Gastroesophageal sphincter (tissue), 4 donors: ENCODE measurements at regions not wholly inside any gene's neighbourhood (a gene's known extent, or its start where the extent isn't known, plus 50 kb on each side); places are given as distances from the start of the nearest gene placed in this dataset.

ENCODE experiments used
- ATAC-seq: fragments of 150-250 bp; one replicate; pipeline ENCODE4 v1.9.1; 2016; ENCODE audit warnings: mild to moderate bottlenecking, moderate library complexity
- H3K27ac ChIP-seq, 4 donors: fragments of 200-600 bp; sonication (generic) in 3 of 4; 1 replicate in 3 of 4; 2 replicates in 1 of 4; pipeline ENCODE4 v1.5.1; 2016 to 2019
- H3K27me3 ChIP-seq: fragments of 200-600 bp; sonication (generic); one replicate; pipeline ENCODE4 v1.5.1; 2019
- H3K36me3 ChIP-seq, 2 donors: fragments of 200-600 bp; sonication (generic); one replicate each; pipeline ENCODE4 v1.5.1; 2019; ENCODE audit warnings: control low read depth in 1 of 2
- H3K4me1 ChIP-seq, 3 donors: fragments of 200-600 bp; sonication (generic); 1 replicate in 2 of 3; 2 replicates in 1 of 3; pipeline ENCODE4 v1.5.1; 2016 to 2019; ENCODE audit warnings: control low read depth in 2 of 3
- H3K4me3 ChIP-seq, 2 donors: fragments of 200-600 bp; sonication (generic); one replicate each; pipeline ENCODE4 v1.5.1; 2019; ENCODE audit warnings: mild to moderate bottlenecking in 1 of 2, moderate library complexity in 1 of 2
- H3K9me3 ChIP-seq, 3 donors: fragments of 200-600 bp; sonication (generic); one replicate each; pipeline ENCODE4 v1.5.1; 2017 to 2019; ENCODE audit warnings: control low read depth in 2 of 3
- EP300 ChIP-seq: sonication (generic); formaldehyde crosslinking; IDR thresholded peaks from one replicate; pipeline ENCODE4 v1.6.1; 2017; ENCODE audit warnings: antibody characterized with exemption, mild to moderate bottlenecking
- POLR2A ChIP-seq, 2 donors: fragments of 450-650 bp; IDR thresholded peaks; one replicate each; pipeline ENCODE4 v1.6.1; 2017; ENCODE audit warnings: antibody characterized with exemption in 2 of 2, mild to moderate bottlenecking in 2 of 2, moderate library complexity in 1 of 2
- POLR2AphosphoS5 ChIP-seq: sonication (generic); formaldehyde crosslinking; IDR thresholded peaks from one replicate; pipeline ENCODE4 v1.6.1; 2017; ENCODE audit warnings: antibody characterized with exemption
- whole genome bisulfite sequencing, 2 donors: methylation state at CpG; one replicate each; pipeline ENCODE4 v1.1.5; 2018; ENCODE audit warnings: low coverage in 1 of 2; 5-methylcytosine and 5-hydroxymethylcytosine counted together
- TF ChIP-seq, protein P1 (sequence below), 4 experiments: fragments of 200-600 bp in 2 of 4; fragments of 450-650 bp in 2 of 4; sonication (generic) in 1 of 4; IDR thresholded peaks; one replicate each; pipeline ENCODE4 v1.5.1; 2017 to 2019; ENCODE audit warnings: antibody characterized with exemption in 4 of 4, mild to moderate bottlenecking in 2 of 4, moderate library complexity in 2 of 4

DNA sequence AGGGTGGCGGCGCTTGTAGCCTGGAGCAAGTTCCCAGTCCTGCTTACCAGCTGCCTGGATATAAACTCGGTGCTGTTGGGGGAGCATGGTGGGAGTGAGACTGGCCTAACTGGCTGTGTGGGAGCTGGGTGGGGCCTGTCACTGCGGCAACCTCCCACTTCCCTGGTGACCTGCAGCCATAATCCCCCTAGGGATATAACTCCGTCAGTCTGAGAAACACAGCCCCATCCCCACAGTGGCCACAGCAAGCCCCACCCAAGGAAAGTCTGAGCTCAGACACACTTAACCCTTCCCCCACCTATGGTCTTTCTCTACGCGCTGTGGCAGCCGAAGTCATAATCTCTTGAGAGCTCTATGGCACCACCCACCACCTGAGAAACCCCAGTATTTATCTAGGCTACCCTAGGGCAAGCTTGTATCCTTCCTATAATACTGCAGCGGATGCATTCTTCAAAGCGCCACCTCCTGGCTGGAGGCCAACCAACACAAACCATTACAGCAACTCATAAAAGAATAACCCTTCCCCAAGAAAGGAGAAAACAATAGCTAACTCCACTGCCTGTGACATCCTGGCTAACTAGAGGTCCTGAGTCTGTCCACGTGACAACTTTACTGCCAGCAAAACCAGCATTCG, 57.4 kb downstream of the ZNF648 start:
- H3K36me3 ChIP-seq: no peaks in the 10 kb centered on the region
- ATAC-seq: peak; percentile 57
- H3K4me1 ChIP-seq: no peaks in the 10 kb centered on the region
- H3K27ac ChIP-seq: no peak overlapping the region
- WGBS, 2 donors: 87 to 88% methylated on average over 5 to 9 of the region's 12 CpGs
- TF ChIP-seq EP300 (no peak), POLR2A (IDR thresholded peaks at IDR 0.05) (no peak), POLR2AphosphoS5 (no peak)
- TF ChIP-seq, protein P1, sequence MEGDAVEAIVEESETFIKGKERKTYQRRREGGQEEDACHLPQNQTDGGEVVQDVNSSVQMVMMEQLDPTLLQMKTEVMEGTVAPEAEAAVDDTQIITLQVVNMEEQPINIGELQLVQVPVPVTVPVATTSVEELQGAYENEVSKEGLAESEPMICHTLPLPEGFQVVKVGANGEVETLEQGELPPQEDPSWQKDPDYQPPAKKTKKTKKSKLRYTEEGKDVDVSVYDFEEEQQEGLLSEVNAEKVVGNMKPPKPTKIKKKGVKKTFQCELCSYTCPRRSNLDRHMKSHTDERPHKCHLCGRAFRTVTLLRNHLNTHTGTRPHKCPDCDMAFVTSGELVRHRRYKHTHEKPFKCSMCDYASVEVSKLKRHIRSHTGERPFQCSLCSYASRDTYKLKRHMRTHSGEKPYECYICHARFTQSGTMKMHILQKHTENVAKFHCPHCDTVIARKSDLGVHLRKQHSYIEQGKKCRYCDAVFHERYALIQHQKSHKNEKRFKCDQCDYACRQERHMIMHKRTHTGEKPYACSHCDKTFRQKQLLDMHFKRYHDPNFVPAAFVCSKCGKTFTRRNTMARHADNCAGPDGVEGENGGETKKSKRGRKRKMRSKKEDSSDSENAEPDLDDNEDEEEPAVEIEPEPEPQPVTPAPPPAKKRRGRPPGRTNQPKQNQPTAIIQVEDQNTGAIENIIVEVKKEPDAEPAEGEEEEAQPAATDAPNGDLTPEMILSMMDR (IDR thresholded peaks at IDR 0.05): no peak
- H3K9me3 ChIP-seq: peaks cover 0 to 9% (median 0%) of the 10 kb centered on the region in 3 donors
- H3K27me3 ChIP-seq: no peaks in the 10 kb centered on the region
- no peak overlapping the region for H3K4me3 ChIP-seq

DNA sequence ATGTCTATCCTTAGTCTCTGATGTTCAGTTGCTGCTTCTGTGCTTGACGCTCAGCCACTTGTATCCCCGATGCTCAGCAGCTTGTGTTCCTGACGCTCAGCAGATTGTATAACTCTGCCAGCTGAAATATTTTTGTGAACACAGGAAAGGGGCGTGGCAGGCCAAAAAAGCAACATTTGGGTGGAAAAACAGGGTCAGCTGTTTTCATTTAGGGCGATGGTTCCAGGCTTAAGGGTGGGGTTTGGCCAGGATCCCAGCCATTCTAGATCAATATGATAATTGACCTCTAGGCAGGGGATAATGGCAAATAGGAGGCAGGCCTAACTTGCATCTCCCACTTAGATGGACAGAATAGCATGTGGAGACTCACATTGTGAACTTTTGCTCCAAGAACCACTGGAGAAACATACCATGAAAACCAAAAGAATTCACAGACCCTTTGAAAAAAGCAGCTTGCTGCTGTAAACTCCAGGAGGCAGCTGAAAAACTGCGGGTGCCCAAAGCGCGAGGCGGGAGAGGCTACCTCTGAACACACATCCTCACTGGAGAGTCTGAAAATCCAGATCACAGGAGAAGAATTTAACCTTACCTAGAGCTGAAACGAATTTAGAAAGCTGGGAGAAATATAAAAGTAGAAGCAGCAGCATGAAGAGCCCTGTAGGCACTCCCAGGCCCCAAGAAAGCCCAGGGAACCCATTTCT, 58.3 kb downstream of the ZNF648 start:
- H3K4me1 ChIP-seq: no peaks in the 10 kb centered on the region
- H3K4me3 ChIP-seq: no peak overlapping the region
- 49 to 56% methylated on average over 9 to 10 of the region's 10 CpGs for WGBS, 2 donors
- H3K36me3 ChIP-seq: no peaks in the 10 kb centered on the region
- peaks cover 0 to 9% (median 0%) of the 10 kb centered on the region in 3 donors for H3K9me3 ChIP-seq
- H3K27me3 ChIP-seq: no peaks in the 10 kb centered on the region
- H3K27ac ChIP-seq: no peak overlapping the region
- TF ChIP-seq POLR2AphosphoS5 (no peak), POLR2A (IDR thresholded peaks at IDR 0.05) (no peak), EP300 (no peak)
- TF ChIP-seq, protein P1 (IDR thresholded peaks at IDR 0.05): no peak
- ATAC-seq: no peak

DNA sequence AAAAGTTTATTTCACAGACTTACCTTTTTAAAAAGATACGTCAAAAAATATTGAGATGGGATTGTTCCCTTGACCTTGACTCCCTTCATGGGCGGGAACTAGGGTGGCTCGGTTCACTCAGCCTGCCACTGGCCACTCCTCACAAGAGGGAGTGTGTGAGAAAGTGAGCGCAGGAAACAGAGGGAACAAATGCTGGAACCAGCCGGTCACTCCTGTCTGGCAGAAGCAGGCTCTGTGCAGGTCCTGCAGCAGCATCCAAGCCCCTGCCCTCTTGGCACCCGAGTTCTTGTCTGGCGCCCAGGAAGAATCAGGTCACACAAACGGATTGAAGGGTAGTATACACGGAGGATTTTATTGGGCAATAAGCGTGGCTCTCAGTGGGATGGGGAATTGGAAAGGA, 58.9 kb downstream of the ZNF648 start:
- Histone ChIP-seq H3K36me3 (no peaks in the 10 kb centered on the region), H3K27me3 (no peaks in the 10 kb centered on the region), H3K4me1 (no peaks in the 10 kb centered on the region), H3K4me3 (no peak overlapping the region), H3K9me3 (peaks cover 0 to 9% (median 0%) of the 10 kb centered on the region in 3 donors), H3K27ac (no peak overlapping the region)
- 29 to 47% methylated on average over 4 to 10 of the region's 10 CpGs for WGBS, 2 donors
- no peak for TF ChIP-seq EP300
- TF ChIP-seq, protein P1 (IDR thresholded peaks at IDR 0.05): no peak
- no peak for TF ChIP-seq POLR2AphosphoS5
- TF ChIP-seq POLR2A (IDR thresholded peaks at IDR 0.05): no peak
- no peak for ATAC-seq

DNA sequence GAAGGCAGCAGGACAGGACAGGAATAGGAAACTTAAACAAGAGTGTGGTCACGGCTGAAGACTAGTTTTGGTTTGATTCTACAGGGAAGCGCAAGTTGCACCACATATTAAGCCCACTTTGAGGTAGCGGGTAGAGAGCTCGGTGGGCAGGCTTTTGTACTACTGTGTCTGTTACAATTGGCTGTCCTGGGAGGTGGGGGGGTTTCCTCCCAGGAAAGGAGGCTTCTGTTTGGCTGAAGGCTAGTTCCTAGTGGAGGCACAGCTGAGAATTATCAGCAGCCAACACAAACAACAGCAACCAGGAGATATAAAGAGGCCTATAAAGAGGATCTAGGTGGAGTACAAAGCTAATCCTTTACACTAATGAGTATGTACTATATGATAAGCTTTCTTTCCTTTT, 62.7 kb downstream of the ZNF648 start:
- H3K9me3 ChIP-seq: no peaks in the 10 kb centered on the region
- no peak overlapping the region for H3K27ac ChIP-seq
- no peaks in the 10 kb centered on the region for H3K36me3 ChIP-seq
- no peaks in the 10 kb centered on the region for H3K4me1 ChIP-seq
- H3K27me3 ChIP-seq: no peaks in the 10 kb centered on the region
- TF ChIP-seq POLR2A (IDR thresholded peaks at IDR 0.05) (no peak), EP300 (no peak), POLR2AphosphoS5 (no peak)
- TF ChIP-seq, protein P1 (IDR thresholded peaks at IDR 0.05): no peak
- ATAC-seq: no peak
- 53 to 97% methylated on average over 4 of the region's 4 CpGs for WGBS, 2 donors
- no peak overlapping the region for H3K4me3 ChIP-seq

DNA sequence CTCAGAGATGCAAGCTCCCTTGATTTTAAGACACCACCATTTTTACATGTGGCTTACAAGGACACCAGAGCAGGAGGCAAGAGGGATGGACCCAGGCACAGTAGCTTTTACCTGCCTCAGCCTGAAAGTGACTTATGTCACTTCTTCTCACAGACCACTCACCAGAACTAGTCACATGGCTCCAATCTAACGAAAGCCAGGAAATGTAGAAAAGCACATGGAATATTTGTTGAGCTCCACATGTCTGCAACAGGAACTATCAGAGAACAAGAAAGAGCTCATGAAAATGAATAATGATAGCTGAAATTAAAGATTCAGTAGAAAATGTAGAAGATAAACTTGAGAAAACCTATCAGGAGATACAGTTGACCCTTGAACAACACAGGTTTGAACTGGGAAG, 69.4 kb downstream of the ZNF648 start:
- Histone ChIP-seq H3K4me3 (no peak overlapping the region), H3K36me3 (no peaks in the 10 kb centered on the region), H3K9me3 (no peaks in the 10 kb centered on the region), H3K27me3 (no peaks in the 10 kb centered on the region), H3K27ac (no peak overlapping the region), H3K4me1 (no peaks in the 10 kb centered on the region)
- 33 to 38% methylated on average over 1 of the region's 1 CpG for WGBS, 2 donors
- TF ChIP-seq POLR2AphosphoS5 (no peak), POLR2A (IDR thresholded peaks at IDR 0.05) (no peak), EP300 (no peak)
- TF ChIP-seq, protein P1 (IDR thresholded peaks at IDR 0.05): no peak
- ATAC-seq: no peak
